HG03439 (cell line): ENCODE measurements at regions not wholly inside any gene's neighbourhood (a gene's known extent, or its start where the extent isn't known, plus 50 kb on each side); places are given as distances from the start of the nearest gene placed in this dataset.

Experiments
- ATAC-seq: cut with Tn5 transposase; IDR thresholded peaks from one replicate; pipeline ENCODE4 v1.9.1; 2021; ENCODE audit warnings: mild to moderate bottlenecking, moderate library complexity; ENCODE audit not compliant: unreplicated experiment

DNA sequence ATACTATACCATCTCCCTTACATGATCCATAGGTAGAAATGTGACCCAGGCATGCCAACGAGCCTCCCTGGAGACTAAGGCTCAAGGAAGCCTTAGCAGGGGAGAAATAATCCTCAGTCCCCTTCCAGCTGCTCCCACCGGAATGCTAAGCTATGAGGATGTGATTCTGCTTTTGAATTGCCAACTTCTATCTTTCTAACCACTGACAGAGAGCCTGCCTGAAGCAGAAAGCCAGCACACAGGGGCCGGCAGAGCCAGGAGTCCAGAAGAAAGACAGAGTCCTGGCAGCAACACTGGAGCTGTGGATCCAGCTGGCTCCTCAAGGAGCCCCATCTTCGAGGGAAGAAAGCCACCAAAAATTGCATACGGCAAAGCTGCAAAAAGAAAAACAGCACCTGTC, 579.6 kb upstream of the CDH5 start:
- ATAC-seq, result no peak

- ATAC-seq, result no peak
These were observed 582.6 kb upstream of the CDH5 start for GRCh38 chr16:65783709-65784474.

- no peak for ATAC-seq
These were observed 583.6 kb upstream of the CDH5 start for GRCh38 chr16:65782611-65783600.

- no peak for ATAC-seq
These were observed 584.6 kb upstream of the CDH5 start for GRCh38 chr16:65781855-65782254.

GRCh38 chr16:65781363-65781762, 585.1 kb upstream of the CDH5 start:
- ATAC-seq, result no peak

DNA sequence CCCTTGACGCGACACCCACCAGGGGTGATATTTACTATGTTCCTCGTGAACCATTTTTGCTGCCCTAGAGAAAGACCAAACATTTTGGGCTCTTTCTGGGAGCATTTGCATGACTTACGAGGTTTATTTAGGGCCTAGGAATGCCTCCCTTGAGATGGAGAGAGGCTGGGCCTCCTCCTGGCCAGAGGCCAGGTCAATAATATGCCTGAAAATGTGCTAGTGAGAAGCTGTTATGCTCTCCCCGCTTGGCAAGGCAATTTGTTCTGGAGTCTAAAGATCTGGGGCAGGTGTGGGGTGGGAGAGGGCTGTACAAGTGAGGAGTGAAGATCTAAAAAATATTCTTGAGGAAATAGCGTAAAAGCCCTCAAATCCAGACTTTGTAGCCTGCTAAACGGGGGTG, 587.3 kb upstream of the CDH5 start:
- no peak for ATAC-seq

DNA sequence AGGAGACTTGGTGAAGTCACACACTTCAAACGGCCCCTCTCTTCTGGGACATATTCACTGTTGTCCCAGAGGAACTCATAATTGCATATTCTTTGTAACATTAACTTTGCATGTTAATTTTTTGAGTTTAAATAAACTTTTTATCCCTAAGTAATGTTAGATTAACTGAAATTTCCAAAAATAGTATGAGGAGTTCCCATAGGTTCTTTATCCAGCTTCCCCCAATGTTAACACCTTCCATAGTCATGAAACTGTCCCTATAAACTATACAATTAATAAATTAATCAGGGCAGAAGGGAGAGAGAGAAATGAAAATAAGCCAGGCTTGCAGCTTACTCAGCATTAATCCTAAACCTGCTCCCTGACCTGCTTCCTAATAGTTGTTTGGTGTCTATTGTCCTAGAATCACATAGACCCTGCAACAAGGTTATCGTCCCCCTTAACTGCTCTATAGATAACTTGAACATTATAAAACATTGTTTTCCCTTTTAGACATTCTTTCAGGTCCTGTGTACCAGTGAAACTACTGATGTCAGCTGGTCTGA, 589.8 kb upstream of the CDH5 start:
- no peak for ATAC-seq

DNA sequence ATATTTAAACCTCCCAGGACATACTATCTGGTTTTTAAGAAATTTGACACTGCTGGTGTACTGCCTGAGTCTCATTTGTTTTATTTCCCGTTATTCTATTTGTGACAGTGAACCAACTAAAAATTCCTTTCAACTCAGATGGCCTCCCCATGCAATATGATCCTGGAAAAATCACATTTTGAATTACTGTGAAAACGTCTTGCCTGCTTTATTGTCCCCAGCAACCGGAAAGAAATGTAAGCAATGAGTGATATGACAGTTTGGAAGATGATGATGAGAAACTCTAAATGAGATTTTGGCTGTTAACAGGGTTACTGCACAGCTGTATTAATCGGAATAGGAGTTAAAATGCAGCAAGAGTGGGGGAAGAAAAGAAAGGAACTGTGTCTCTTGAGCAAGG, 590.7 kb upstream of the CDH5 start:
- ATAC-seq, result no peak

- ATAC-seq, result no peak
These were observed 592.1 kb upstream of the CDH5 start for GRCh38 chr16:65774350-65774749.

GRCh38 chr16:65773301-65773874, 593.1 kb upstream of the CDH5 start:
- ATAC-seq, result no peak

- ATAC-seq, result no peak
These were observed 594.3 kb upstream of the CDH5 start for GRCh38 chr16:65772134-65772732.

- no peak for ATAC-seq
These were observed 594.8 kb upstream of the CDH5 start for GRCh38 chr16:65771707-65772106.

GRCh38 chr16:65770752-65771151, 595.7 kb upstream of the CDH5 start:
- ATAC-seq, result no peak

- ATAC-seq, result no peak
These were observed 596.6 kb upstream of the CDH5 start for GRCh38 chr16:65769776-65770438.

GRCh38 chr16:65769055-65769465, 597.4 kb upstream of the CDH5 start:
- ATAC-seq, result no peak

DNA sequence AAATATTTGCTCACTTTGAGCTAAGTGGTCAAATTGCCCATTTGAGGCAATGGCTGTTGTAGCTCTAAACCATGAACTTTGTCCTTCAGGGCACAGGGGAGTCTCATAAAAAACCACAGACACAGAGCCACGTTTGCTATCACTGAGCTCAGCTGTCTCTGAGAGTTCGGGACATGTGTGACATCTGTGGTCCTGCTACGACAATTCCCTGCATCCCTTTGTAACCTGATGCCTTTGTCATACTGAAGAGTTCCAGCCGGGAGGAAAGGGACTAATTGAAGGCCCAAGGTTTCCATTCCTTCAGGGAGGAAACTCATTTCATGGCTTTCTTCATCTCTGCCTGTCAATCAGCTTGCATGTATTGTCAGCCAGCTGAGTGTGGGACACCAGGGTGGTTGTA, 599.4 kb upstream of the CDH5 start:
- no peak for ATAC-seq

GRCh38 chr16:65763640-65764305, 602.7 kb upstream of the CDH5 start:
- no peak for ATAC-seq

DNA sequence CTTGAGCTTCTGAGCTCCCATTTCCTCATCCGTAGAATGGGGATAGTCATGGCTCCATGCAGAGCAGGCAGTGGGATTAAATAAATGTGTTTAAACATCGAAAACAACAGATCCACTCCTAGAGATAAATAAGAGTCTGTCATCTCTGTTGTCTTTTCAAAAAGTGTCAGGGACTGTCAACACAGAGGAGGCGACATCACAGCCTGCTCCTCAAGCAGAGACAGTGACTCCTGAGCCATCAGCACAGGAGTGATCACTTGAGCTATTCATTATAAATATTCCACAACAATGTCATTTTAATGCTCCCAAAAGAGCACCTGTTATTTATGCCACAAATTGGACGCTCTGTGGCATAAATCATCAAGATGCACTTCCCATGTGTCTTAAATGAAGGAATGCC, 605.6 kb upstream of the CDH5 start:
- no peak for ATAC-seq

- no peak for ATAC-seq
These were observed 607.9 kb upstream of the CDH5 start for GRCh38 chr16:65758620-65759019.

GRCh38 chr16:65757064-65757463, 609.4 kb upstream of the CDH5 start:
- ATAC-seq, result no peak
